GM12891 (cell line): ENCODE measurements at regions not wholly inside any gene's neighbourhood (a gene's known extent, or its start where the extent isn't known, plus 50 kb on each side); places are given as distances from the start of the nearest gene placed in this dataset.

ENCODE experiments used
- PAX5 ChIP-seq: IDR thresholded peaks from 2 replicates; pipeline ENCODE4 v1.6.1; 2011; ENCODE audit warnings: low read length, moderate library complexity, mild to moderate bottlenecking; ENCODE audit not compliant: insufficient read depth, severe bottlenecking
- POLR2A ChIP-seq: IDR thresholded peaks from 2 replicates; pipeline ENCODE4 v1.6.1; 2011; ENCODE audit warnings: low read depth, low read length, control low read depth
- POLR2AphosphoS5 ChIP-seq: IDR thresholded peaks from 2 replicates; pipeline ENCODE4 v1.6.1; 2011; ENCODE audit warnings: low read depth, low read length, control low read depth
- TAF1 ChIP-seq: IDR thresholded peaks from 2 replicates; pipeline ENCODE4 v1.6.1; 2011; ENCODE audit warnings: low read depth, low read length, control low read depth

DNA sequence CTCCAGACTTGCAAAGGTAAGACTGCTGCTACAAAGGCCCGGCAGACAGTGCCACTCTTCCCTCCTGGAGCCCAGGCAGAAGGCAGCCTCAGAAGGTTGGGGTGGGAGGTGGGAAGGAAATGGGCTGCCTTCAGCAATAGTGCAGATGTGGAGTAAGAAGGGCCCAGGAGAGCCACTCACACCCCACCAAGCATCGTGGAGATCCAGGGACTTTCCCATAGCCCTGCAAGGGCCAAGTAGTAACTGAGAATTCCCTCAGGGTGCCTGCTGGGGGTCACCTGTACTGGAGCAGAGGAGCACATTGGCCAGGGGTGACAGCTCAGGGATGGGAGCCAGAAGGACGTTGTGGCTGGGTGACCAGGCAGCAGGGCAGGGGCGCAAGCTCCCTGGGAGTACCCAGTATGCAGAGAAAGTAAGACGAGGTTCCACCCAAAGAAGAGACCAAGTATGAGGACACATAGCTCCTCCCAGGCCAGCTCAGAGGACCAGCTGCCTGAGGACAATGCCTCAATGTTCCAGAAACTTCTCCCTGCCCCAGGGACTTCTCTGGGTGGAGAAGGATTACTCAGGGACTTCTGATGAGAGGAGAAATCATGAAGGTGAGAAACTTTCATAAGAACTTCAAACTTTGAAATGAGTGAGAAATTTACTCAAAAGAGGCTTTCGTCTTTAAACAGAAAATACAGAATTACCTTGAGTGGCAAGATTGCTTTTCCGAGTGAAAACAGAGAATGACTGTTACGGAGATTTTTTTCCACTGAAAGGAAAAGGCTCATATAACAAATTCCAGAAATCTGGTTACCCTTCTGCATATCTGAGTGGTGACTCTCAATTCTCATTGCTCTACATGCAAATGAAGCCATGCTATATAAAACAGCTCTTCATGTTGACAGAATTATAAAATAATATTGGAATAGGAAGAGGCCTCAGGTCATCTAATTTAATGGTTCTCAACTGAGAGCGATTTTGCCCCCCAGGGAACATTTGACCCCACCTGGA is 87.9 kb upstream of the TRIO start:
- no peak for TF ChIP-seq POLR2A
- TF ChIP-seq POLR2AphosphoS5, result no peak
- no peak for TF ChIP-seq TAF1
- TF ChIP-seq PAX5, result no peak
